ENCODE measurements at regions not wholly inside any gene's neighbourhood (a gene's known extent, or its start where the extent isn't known, plus 50 kb on each side); places are given as distances from the start of the nearest gene placed in this dataset.

- 70 to 100% methylated on average over 1 to 2 of the region's 2 CpGs for WGBS, 2 donors (ENCODE audit: low coverage in 1 of 2)
Observed at GRCh38 chr12:110998971-110999370, 78.6 kb upstream of the MYL2 start.

DNA sequence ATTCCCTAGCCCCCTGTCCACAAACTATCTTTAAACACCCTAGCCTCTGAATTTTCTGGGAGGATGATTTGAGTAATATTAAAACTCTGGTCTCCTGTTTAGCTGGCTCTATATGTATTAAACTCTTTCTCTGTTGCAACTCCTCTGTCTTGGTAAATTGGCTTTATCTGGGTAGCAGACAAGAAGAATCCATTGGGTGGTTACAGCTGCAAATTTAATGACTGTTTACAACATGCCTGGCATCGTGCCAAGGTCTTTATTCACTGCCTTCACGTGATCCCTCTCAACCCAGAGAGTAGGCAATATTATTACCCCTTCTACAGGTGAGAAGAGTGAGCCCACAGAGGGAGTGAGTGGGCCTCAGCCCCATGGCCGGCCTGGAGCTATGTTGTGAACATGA is 77.8 kb upstream of the MYL2 start:
- WGBS, 2 donors (ENCODE audit: low coverage in 1 of 2): 29 to 100% methylated on average over 1 to 3 of the region's 3 CpGs
- TF ChIP-seq POLR2AphosphoS5 (IDR thresholded peaks at IDR 0.05) (no peak), EP300 (IDR thresholded peaks at IDR 0.05; ENCODE audit: low read depth) (no peak), POLR2A (IDR thresholded peaks at IDR 0.05) (no peak)
- TF ChIP-seq, protein P1, sequence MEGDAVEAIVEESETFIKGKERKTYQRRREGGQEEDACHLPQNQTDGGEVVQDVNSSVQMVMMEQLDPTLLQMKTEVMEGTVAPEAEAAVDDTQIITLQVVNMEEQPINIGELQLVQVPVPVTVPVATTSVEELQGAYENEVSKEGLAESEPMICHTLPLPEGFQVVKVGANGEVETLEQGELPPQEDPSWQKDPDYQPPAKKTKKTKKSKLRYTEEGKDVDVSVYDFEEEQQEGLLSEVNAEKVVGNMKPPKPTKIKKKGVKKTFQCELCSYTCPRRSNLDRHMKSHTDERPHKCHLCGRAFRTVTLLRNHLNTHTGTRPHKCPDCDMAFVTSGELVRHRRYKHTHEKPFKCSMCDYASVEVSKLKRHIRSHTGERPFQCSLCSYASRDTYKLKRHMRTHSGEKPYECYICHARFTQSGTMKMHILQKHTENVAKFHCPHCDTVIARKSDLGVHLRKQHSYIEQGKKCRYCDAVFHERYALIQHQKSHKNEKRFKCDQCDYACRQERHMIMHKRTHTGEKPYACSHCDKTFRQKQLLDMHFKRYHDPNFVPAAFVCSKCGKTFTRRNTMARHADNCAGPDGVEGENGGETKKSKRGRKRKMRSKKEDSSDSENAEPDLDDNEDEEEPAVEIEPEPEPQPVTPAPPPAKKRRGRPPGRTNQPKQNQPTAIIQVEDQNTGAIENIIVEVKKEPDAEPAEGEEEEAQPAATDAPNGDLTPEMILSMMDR (IDR thresholded peaks at IDR 0.05): no peak
- in situ Hi-C loops (cut with MboI; ENCODE audit: low pct_ligation_motif_present in 1 of 4, low pct_unique_long_range_greater_than_20kb in 1 of 4, low sequenced_read_pairs in 3 of 4): no loop called here

More at GRCh38 chr12:110998971-110999370, 78.6 kb upstream of the MYL2 start:
- in situ Hi-C loops (cut with MboI; ENCODE audit: low pct_ligation_motif_present in 1 of 4, low pct_unique_long_range_greater_than_20kb in 1 of 4, low sequenced_read_pairs in 3 of 4): no loop called here
- Histone ChIP-seq H3K9me3 (peaks cover 25 to 28% of the 10 kb centered on the region in 2 donors), H3K4me3 (no peak overlapping the region), H3K4me1 (no peaks in the 10 kb centered on the region), H3K27ac (no peak overlapping the region), H3K27me3 (no peaks in the 10 kb centered on the region), H3K36me3 (no peaks in the 10 kb centered on the region)
- TF ChIP-seq, protein P1 (IDR thresholded peaks at IDR 0.05): no peak
- TF ChIP-seq POLR2AphosphoS5 (IDR thresholded peaks at IDR 0.05): no peak
- TF ChIP-seq POLR2A (IDR thresholded peaks at IDR 0.05): no peak
- TF ChIP-seq EP300 (IDR thresholded peaks at IDR 0.05; ENCODE audit: low read depth): no peak
- DNase-seq: no peak
- intact Hi-C loops (cut with DNase I; ENCODE audit: low total_unique reads): no loop called here

DNA sequence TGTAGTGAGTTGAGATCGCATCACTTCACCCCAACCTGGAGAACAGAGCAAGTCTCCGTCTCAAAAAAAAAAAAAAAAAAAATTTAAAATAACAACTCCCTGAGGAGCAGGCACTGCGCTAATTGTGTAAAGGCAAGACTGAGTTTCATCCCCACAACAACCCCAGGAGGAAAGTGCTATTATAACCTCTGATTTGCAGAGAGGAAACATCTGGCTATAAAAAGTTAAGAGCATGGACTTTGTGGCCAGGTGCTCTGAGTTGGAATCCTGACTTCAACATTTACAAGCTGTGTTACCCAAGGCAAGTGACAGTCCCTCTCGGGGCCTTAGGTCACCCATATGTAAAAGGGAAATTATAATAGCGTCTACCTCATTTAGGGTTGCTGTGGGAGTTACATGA is 76.0 kb upstream of the MYL2 start:
- Histone ChIP-seq H3K27me3 (no peaks in the 10 kb centered on the region), H3K27ac (no peak overlapping the region), H3K4me3 (no peak overlapping the region), H3K4me1 (no peaks in the 10 kb centered on the region), H3K9me3 (peaks cover 25 to 28% of the 10 kb centered on the region in 2 donors), H3K36me3 (no peaks in the 10 kb centered on the region)
- in situ Hi-C loops (cut with MboI; ENCODE audit: low pct_ligation_motif_present in 1 of 4, low pct_unique_long_range_greater_than_20kb in 1 of 4, low sequenced_read_pairs in 3 of 4) (no loop called here), intact Hi-C loops (cut with DNase I; ENCODE audit: low total_unique reads) (no loop called here)
- no peak for DNase-seq
- TF ChIP-seq, protein P1 (IDR thresholded peaks at IDR 0.05): no peak
- WGBS, 2 donors (ENCODE audit: low coverage in 1 of 2): 70 to 72% methylated on average over 3 to 5 of the region's 5 CpGs

More for the DNA sequence above, 77.8 kb upstream of the MYL2 start:
- H3K4me3 ChIP-seq: no peak overlapping the region
- DNase-seq: no peak
- peaks cover 25 to 28% of the 10 kb centered on the region in 2 donors for H3K9me3 ChIP-seq
- H3K4me1 ChIP-seq: no peaks in the 10 kb centered on the region
- intact Hi-C loops (cut with DNase I; ENCODE audit: low total_unique reads): no loop called here
- H3K36me3 ChIP-seq: no peaks in the 10 kb centered on the region
- H3K27ac ChIP-seq: no peak overlapping the region
- H3K27me3 ChIP-seq: no peaks in the 10 kb centered on the region

- Histone ChIP-seq H3K27ac (no peak overlapping the region), H3K36me3 (no peaks in the 10 kb centered on the region), H3K27me3 (no peaks in the 10 kb centered on the region), H3K9me3 (peaks cover 25 to 28% of the 10 kb centered on the region in 2 donors), H3K4me3 (no peak overlapping the region), H3K4me1 (no peaks in the 10 kb centered on the region)
- intact Hi-C loops (cut with DNase I; ENCODE audit: low total_unique reads): no loop called here
- no peak for TF ChIP-seq EP300 (IDR thresholded peaks at IDR 0.05; ENCODE audit: low read depth)
- TF ChIP-seq, protein P1 (IDR thresholded peaks at IDR 0.05): no peak
- no peak for TF ChIP-seq POLR2A (IDR thresholded peaks at IDR 0.05)
- no peak for TF ChIP-seq POLR2AphosphoS5 (IDR thresholded peaks at IDR 0.05)
- in situ Hi-C loops (cut with MboI; ENCODE audit: low pct_ligation_motif_present in 1 of 4, low pct_unique_long_range_greater_than_20kb in 1 of 4, low sequenced_read_pairs in 3 of 4): no loop called here
- no peak for DNase-seq
- 90 to 100% methylated on average over 3 of the region's 3 CpGs for WGBS, 2 donors (ENCODE audit: low coverage in 1 of 2)
Observed at GRCh38 chr12:110995615-110996014, 75.2 kb upstream of the MYL2 start.

Data from transverse colon (tissue), 4 donors.